GM23338 (cell line): ENCODE measurements at regions not wholly inside any gene's neighbourhood (a gene's known extent, or its start where the extent isn't known, plus 50 kb on each side); places are given as distances from the start of the nearest gene placed in this dataset.

Experiments used
- ATAC-seq: fragments of 200-7000 bp; cut with Tn5 transposase; 3 replicates; pipeline ENCODE4 v1.9.1; 2020
- DNase-seq: peaks from one replicate; pipeline ENCODE4 v3.0.0-alpha.2; 2015; ENCODE audit warnings: low spot score
- H2AFZ ChIP-seq: fragments of 200-600 bp; sonication (generic); 2 replicates; pipeline ENCODE4 v1.8.0; 2016; ENCODE audit warnings: antibody characterized with exemption, mild to moderate bottlenecking, moderate library complexity
- H3F3A ChIP-seq: fragments of 200-600 bp; sonication (generic); replicated peaks from 2 replicates; pipeline ENCODE4 v1.8.0; 2017; ENCODE audit warnings: antibody characterized with exemption, mixed run types, low read depth
- H3K27ac ChIP-seq: fragments of 200-600 bp; sonication (generic); 2 replicates; pipeline ENCODE4 v1.6.1; 2016; ENCODE audit warnings: low read depth
- H3K27me3 ChIP-seq: fragments of 200-600 bp; sonication (generic); 2 replicates; pipeline ENCODE4 v1.8.0; 2016; ENCODE audit warnings: mild to moderate bottlenecking, mixed run types, moderate library complexity; ENCODE audit not compliant: insufficient read depth
- H3K36me3 ChIP-seq: fragments of 200-600 bp; sonication (generic); 2 replicates; pipeline ENCODE4 v1.8.0; 2016; ENCODE audit warnings: mild to moderate bottlenecking; ENCODE audit not compliant: insufficient read depth
- H3K4me1 ChIP-seq: fragments of 200-600 bp; sonication (generic); 2 replicates; pipeline ENCODE4 v1.8.0; 2016; ENCODE audit warnings: mild to moderate bottlenecking, moderate library complexity; ENCODE audit not compliant: insufficient read depth
- H3K4me2 ChIP-seq: fragments of 200-600 bp; sonication (generic); 2 replicates; pipeline ENCODE4 v1.7.1; 2017; ENCODE audit warnings: mixed run types
- H3K4me3 ChIP-seq: fragments of 200-600 bp; sonication (generic); 2 replicates; pipeline ENCODE4 v1.6.1; 2016; ENCODE audit warnings: mixed run types
- H3K79me2 ChIP-seq: fragments of 200-600 bp; sonication (generic); replicated peaks from 2 replicates; pipeline ENCODE4 v1.8.0; 2017; ENCODE audit warnings: mild to moderate bottlenecking; ENCODE audit not compliant: insufficient read depth
- H3K9me2 ChIP-seq: fragments of 200-600 bp; sonication (generic); 2 replicates; pipeline ENCODE4 v1.8.0; 2017; ENCODE audit not compliant: insufficient read depth
- H4K20me1 ChIP-seq: fragments of 200-600 bp; sonication (generic); replicated peaks from 2 replicates; pipeline ENCODE4 v1.8.0; 2017; ENCODE audit warnings: mild to moderate bottlenecking; ENCODE audit not compliant: insufficient read depth
- H3K27ac Mint-ChIP-seq: 2 replicates; pipeline ENCODE4 v1.8.0; 2020; ENCODE audit warnings: inconsistent platforms, mild to moderate bottlenecking, moderate library complexity, mixed read lengths
- H3K27me3 Mint-ChIP-seq: 3 replicates; pipeline ENCODE4 v1.8.0; 2022; ENCODE audit warnings: low read depth, mild to moderate bottlenecking, moderate library complexity, mixed read lengths, inconsistent platforms; ENCODE audit not compliant: insufficient read depth, poor library complexity
- H3K36me3 Mint-ChIP-seq: 3 replicates; pipeline ENCODE4 v1.8.0; 2021; ENCODE audit warnings: low read depth, mild to moderate bottlenecking, inconsistent platforms, moderate library complexity, mixed read lengths
- H3K4me1 Mint-ChIP-seq: 3 replicates; pipeline ENCODE4 v1.8.0; 2020; ENCODE audit warnings: mild to moderate bottlenecking, inconsistent platforms, mixed read lengths
- H3K4me3 Mint-ChIP-seq: 3 replicates; pipeline ENCODE4 v1.8.0; 2021; ENCODE audit warnings: moderate library complexity, mild to moderate bottlenecking, inconsistent platforms, mixed read lengths
- H3K9me3 Mint-ChIP-seq: 3 replicates; pipeline ENCODE4 v1.8.0; 2020; ENCODE audit warnings: moderate library complexity, mild to moderate bottlenecking, inconsistent platforms, mixed read lengths
- CREB1 ChIP-seq: fragments of 250-450 bp; sonication (Bioruptor Pico); IDR thresholded peaks from 2 replicates; pipeline ENCODE4 v1.5.0; 2020; ENCODE audit warnings: low read depth, mild to moderate bottlenecking, moderate library complexity
- EZH2 ChIP-seq: fragments of 200-600 bp; sonication (generic); IDR thresholded peaks from one replicate; pipeline ENCODE4 v1.8.0; 2017; ENCODE audit warnings: antibody characterized with exemption, mild to moderate bottlenecking, low read depth; ENCODE audit not compliant: unreplicated experiment
- EZH2phosphoT487 ChIP-seq: fragments of 200-600 bp; sonication (generic); IDR thresholded peaks from one replicate; pipeline ENCODE4 v1.8.1; 2018; ENCODE audit warnings: antibody characterized with exemption; ENCODE audit not compliant: unreplicated experiment
- NANOG ChIP-seq: IDR thresholded peaks from 2 replicates; pipeline ENCODE4 v1.6.1; 2016; ENCODE audit warnings: antibody characterized with exemption, borderline replicate concordance
- STAT1 ChIP-seq: IDR thresholded peaks from one replicate; pipeline ENCODE4 v1.6.1; 2016; ENCODE audit warnings: antibody characterized with exemption; ENCODE audit not compliant: unreplicated experiment
- ZNF114 ChIP-seq: fragments of 250-450 bp; sonication (Bioruptor Pico); IDR thresholded peaks from 2 replicates; pipeline ENCODE4 v1.5.0; 2020; ENCODE audit warnings: mild to moderate bottlenecking, moderate library complexity
- ZNF331 ChIP-seq: fragments of 250-450 bp; sonication (Bioruptor Pico); IDR thresholded peaks from 2 replicates; pipeline ENCODE4 v1.5.0; 2020; ENCODE audit warnings: low read depth, mild to moderate bottlenecking, moderate library complexity
- ZNF462 ChIP-seq: fragments of 250-450 bp; sonication (Bioruptor Pico); IDR thresholded peaks from 2 replicates; pipeline ENCODE4 v1.5.0; 2020; ENCODE audit warnings: mild to moderate bottlenecking, moderate library complexity
- TF ChIP-seq, protein P1 (sequence below): IDR thresholded peaks from one replicate; pipeline ENCODE4 v1.6.1; 2018; ENCODE audit warnings: antibody characterized with exemption; ENCODE audit not compliant: unreplicated experiment

- TF ChIP-seq, protein P1, sequence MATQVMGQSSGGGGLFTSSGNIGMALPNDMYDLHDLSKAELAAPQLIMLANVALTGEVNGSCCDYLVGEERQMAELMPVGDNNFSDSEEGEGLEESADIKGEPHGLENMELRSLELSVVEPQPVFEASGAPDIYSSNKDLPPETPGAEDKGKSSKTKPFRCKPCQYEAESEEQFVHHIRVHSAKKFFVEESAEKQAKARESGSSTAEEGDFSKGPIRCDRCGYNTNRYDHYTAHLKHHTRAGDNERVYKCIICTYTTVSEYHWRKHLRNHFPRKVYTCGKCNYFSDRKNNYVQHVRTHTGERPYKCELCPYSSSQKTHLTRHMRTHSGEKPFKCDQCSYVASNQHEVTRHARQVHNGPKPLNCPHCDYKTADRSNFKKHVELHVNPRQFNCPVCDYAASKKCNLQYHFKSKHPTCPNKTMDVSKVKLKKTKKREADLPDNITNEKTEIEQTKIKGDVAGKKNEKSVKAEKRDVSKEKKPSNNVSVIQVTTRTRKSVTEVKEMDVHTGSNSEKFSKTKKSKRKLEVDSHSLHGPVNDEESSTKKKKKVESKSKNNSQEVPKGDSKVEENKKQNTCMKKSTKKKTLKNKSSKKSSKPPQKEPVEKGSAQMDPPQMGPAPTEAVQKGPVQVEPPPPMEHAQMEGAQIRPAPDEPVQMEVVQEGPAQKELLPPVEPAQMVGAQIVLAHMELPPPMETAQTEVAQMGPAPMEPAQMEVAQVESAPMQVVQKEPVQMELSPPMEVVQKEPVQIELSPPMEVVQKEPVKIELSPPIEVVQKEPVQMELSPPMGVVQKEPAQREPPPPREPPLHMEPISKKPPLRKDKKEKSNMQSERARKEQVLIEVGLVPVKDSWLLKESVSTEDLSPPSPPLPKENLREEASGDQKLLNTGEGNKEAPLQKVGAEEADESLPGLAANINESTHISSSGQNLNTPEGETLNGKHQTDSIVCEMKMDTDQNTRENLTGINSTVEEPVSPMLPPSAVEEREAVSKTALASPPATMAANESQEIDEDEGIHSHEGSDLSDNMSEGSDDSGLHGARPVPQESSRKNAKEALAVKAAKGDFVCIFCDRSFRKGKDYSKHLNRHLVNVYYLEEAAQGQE: no peak
Measured at GRCh38 chr11:29184939-29185890, 831.6 kb downstream of the KCNA4 start (continued).

DNA sequence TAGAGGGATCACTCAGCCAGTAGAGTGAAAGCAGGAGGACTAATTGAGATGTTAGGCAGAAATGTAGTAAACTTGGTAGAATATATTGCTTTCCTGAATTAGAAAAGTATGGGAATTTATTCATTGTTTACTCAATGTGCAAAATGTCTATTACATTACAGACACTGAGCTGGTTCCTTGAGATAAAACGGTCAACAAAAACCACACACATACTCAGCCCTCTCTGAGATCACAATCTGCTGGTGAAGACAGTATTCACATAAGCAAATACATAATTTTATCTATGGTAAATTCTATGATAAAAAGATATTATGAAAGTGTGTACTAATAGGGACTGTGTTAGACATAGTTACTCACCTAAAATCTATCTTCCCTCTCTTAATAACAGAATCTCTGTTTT lies 833.5 kb downstream of the KCNA4 start:
- ATAC-seq (no peak), DNase-seq (no peak)
- peaks cover 4% of the 10 kb centered on the region for H3K4me1 Mint-ChIP-seq
- Histone ChIP-seq H3K27ac (no peak overlapping the region), H3K4me1 (no peaks in the 10 kb centered on the region; the same call in 1 of the 2 replicates), H2AFZ (no peak overlapping the region), H3K27me3 (no peaks in the 10 kb centered on the region), H3F3A (no peaks in the 10 kb centered on the region), H3K9me2 (peaks cover 24% of the 10 kb centered on the region), H3K4me3 (no peak overlapping the region), H3K79me2 (no peaks in the 10 kb centered on the region), H4K20me1 (no peaks in the 10 kb centered on the region), H3K4me2 (no peak overlapping the region), H3K36me3 (no peaks in the 10 kb centered on the region)
- H3K4me3 Mint-ChIP-seq: no peak overlapping the region
- no peaks in the 10 kb centered on the region for H3K27me3 Mint-ChIP-seq
- no peak overlapping the region for H3K27ac Mint-ChIP-seq
- no peaks in the 10 kb centered on the region for H3K36me3 Mint-ChIP-seq
- H3K9me3 Mint-ChIP-seq: no peaks in the 10 kb centered on the region; the same call in 2 of the 3 replicates
- TF ChIP-seq, protein P1: no peak
- TF ChIP-seq STAT1: no peak
- no peak for TF ChIP-seq ZNF462 (CRISPR knock-in tag)
- TF ChIP-seq ZNF331: no peak
- no peak for TF ChIP-seq ZNF114
- no peak for TF ChIP-seq EZH2phosphoT487
- no peak for TF ChIP-seq EZH2
- no peak for TF ChIP-seq CREB1 (CRISPR knock-in tag)
- no peak for TF ChIP-seq NANOG
